Astrocyte (in vitro differentiated cells and primary cell): ENCODE measurements at regions not wholly inside any gene's neighbourhood (a gene's known extent, or its start where the extent isn't known, plus 50 kb on each side); places are given as distances from the start of the nearest gene placed in this dataset.
A peak's percentile ranks its signal among the peaks of the same experiment; 100 is the strongest.

Source experiments
- DNase-seq: peaks from one replicate; pipeline ENCODE4 v3.0.0-alpha.2; 2010; ENCODE audit warnings: low read depth
- FAIRE-seq: peaks from 2 replicates; lab custom pipeline; 2011; peaks lifted over from hg19 to GRCh38; lab: Jason Lieb, UNC
- H2AFZ ChIP-seq: 2 replicates; pipeline ENCODE4 v1.6.0; 2012; ENCODE audit warnings: low read depth, low read length, inconsistent platforms
- H3K27ac ChIP-seq: 2 replicates; pipeline ENCODE4 v1.5.1; 2011; ENCODE audit warnings: low read depth, low read length, inconsistent platforms
- H3K27me3 ChIP-seq: 2 replicates; pipeline ENCODE4 v1.6.0; 2011; ENCODE audit warnings: low read length, inconsistent platforms; ENCODE audit not compliant: insufficient read depth
- H3K36me3 ChIP-seq: 2 replicates; pipeline ENCODE4 v1.5.1; 2011; ENCODE audit warnings: low read length, inconsistent platforms; ENCODE audit not compliant: insufficient read depth
- H3K4me1 ChIP-seq: 2 replicates; pipeline ENCODE4 v1.5.1; 2011; ENCODE audit warnings: low read length, inconsistent platforms; ENCODE audit not compliant: insufficient read depth
- H3K4me2 ChIP-seq: 2 replicates; pipeline ENCODE4 v1.6.0; 2012; ENCODE audit warnings: low read length, inconsistent platforms
- H3K4me3 ChIP-seq: 2 replicates; pipeline ENCODE4 v1.5.1; 2011; ENCODE audit warnings: low read depth, mild to moderate bottlenecking, low read length, inconsistent platforms; ENCODE audit not compliant: insufficient read depth
- H3K79me2 ChIP-seq: 2 replicates; pipeline ENCODE4 v1.6.0; 2012; ENCODE audit warnings: mild to moderate bottlenecking, low read length, inconsistent platforms; ENCODE audit not compliant: insufficient read depth
- H3K9ac ChIP-seq: 2 replicates; pipeline ENCODE4 v1.6.0; 2012; ENCODE audit warnings: mild to moderate bottlenecking, low read length, inconsistent platforms
- H3K9me3 ChIP-seq: 2 replicates; pipeline ENCODE4 v1.5.1; 2012; ENCODE audit warnings: low read depth, mild to moderate bottlenecking, low read length, inconsistent platforms; ENCODE audit not compliant: insufficient read depth
- H4K20me1 ChIP-seq: 2 replicates; pipeline ENCODE4 v1.6.0; 2012; ENCODE audit warnings: low read length, inconsistent platforms; ENCODE audit not compliant: insufficient read depth
- H3K27ac Mint-ChIP-seq: one replicate; pipeline ENCODE4 v1.8.0; 2021; ENCODE audit warnings: mild to moderate bottlenecking, mixed read lengths; ENCODE audit not compliant: unreplicated experiment
- H3K27me3 Mint-ChIP-seq: one replicate; pipeline ENCODE4 v1.8.0; 2021; ENCODE audit warnings: low read depth, mixed read lengths; ENCODE audit not compliant: unreplicated experiment
- H3K36me3 Mint-ChIP-seq: one replicate; pipeline ENCODE4 v1.8.0; 2021; ENCODE audit warnings: low read depth, mixed read lengths; ENCODE audit not compliant: unreplicated experiment
- H3K4me1 Mint-ChIP-seq: one replicate; pipeline ENCODE4 v1.8.0; 2021; ENCODE audit warnings: low read depth, mixed read lengths; ENCODE audit not compliant: unreplicated experiment
- H3K4me3 Mint-ChIP-seq: one replicate; pipeline ENCODE4 v1.8.0; 2021; ENCODE audit warnings: mild to moderate bottlenecking, moderate library complexity, mixed read lengths; ENCODE audit not compliant: unreplicated experiment
- H3K9me3 Mint-ChIP-seq: one replicate; pipeline ENCODE4 v1.8.0; 2021; ENCODE audit warnings: mild to moderate bottlenecking, mixed read lengths; ENCODE audit not compliant: unreplicated experiment
- EZH2 ChIP-seq: IDR thresholded peaks from 2 replicates; pipeline ENCODE4 v1.6.1; 2012; ENCODE audit warnings: mild to moderate bottlenecking, low read length, inconsistent platforms; ENCODE audit not compliant: insufficient read depth
- TF ChIP-seq, protein P1 (sequence below): IDR thresholded peaks from 2 replicates; pipeline ENCODE4 v1.5.1; 2011; ENCODE audit warnings: low read depth, mild to moderate bottlenecking, inconsistent platforms, low read length, moderate library complexity; ENCODE audit not compliant: insufficient read depth

DNA sequence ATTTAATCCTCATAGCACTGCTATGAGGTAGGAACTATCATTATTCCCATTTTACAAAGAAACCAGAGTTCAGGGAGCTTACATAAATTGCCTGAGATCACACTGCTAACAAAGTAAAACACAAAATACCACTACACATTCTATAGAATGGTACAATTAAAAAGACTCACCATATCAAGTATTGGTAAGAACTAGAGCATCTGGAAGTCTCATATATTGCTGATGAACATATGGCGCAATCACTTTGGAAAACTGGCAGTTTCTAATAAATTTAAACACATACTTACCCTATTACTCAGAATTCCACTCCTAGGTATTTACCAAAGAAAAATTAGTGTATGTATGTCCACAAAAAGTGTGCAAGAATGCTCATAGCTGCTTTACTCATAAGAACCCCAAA, 261.5 kb downstream of the RRAGC start:
- no peaks in the 10 kb centered on the region for H3K4me1 ChIP-seq
- TF ChIP-seq, protein P1, sequence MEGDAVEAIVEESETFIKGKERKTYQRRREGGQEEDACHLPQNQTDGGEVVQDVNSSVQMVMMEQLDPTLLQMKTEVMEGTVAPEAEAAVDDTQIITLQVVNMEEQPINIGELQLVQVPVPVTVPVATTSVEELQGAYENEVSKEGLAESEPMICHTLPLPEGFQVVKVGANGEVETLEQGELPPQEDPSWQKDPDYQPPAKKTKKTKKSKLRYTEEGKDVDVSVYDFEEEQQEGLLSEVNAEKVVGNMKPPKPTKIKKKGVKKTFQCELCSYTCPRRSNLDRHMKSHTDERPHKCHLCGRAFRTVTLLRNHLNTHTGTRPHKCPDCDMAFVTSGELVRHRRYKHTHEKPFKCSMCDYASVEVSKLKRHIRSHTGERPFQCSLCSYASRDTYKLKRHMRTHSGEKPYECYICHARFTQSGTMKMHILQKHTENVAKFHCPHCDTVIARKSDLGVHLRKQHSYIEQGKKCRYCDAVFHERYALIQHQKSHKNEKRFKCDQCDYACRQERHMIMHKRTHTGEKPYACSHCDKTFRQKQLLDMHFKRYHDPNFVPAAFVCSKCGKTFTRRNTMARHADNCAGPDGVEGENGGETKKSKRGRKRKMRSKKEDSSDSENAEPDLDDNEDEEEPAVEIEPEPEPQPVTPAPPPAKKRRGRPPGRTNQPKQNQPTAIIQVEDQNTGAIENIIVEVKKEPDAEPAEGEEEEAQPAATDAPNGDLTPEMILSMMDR, result no peak
- no peak for TF ChIP-seq EZH2
- FAIRE-seq, result no peak
- no peaks in the 10 kb centered on the region for H3K36me3 ChIP-seq
- H3K36me3 Mint-ChIP-seq, result no peaks in the 10 kb centered on the region
- H3K4me3 ChIP-seq, result no peak overlapping the region
- H3K9ac ChIP-seq, result no peak overlapping the region
- H3K27ac Mint-ChIP-seq, result no peak overlapping the region
- no peaks in the 10 kb centered on the region for H4K20me1 ChIP-seq
- H3K9me3 Mint-ChIP-seq, result peaks cover 27% of the 10 kb centered on the region
- no peak overlapping the region for H3K27ac ChIP-seq
- no peak for DNase-seq
- H3K4me2 ChIP-seq, result no peak overlapping the region
- peaks cover 23% of the 10 kb centered on the region for H3K27me3 Mint-ChIP-seq
- no peak overlapping the region for H3K4me3 Mint-ChIP-seq
- H3K9me3 ChIP-seq, result peaks cover 3% of the 10 kb centered on the region
- H3K4me1 Mint-ChIP-seq, result peaks cover 3% of the 10 kb centered on the region
- H3K79me2 ChIP-seq, result no peaks in the 10 kb centered on the region
- H2AFZ ChIP-seq, result no peak overlapping the region
- peaks cover 2% of the 10 kb centered on the region for H3K27me3 ChIP-seq

DNA sequence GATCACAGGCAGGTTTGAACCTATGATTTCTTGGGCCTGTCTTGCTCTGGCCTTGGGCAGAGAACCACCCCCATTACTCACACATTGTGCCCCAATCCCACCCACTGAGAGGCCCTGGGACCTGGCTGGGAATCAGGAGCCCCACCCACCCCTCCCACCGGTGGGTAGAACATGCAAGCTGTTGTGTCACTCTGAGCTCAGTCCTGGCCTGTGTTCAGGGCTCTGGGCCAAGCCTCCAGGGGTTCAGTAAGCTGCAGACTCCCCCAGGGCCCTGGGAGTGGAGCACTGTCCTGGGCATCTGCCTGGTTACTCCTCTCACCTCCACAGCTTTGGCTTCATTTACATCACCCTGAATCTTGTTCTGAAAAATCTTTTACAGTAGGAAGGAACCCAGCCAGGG, 270.5 kb downstream of the RRAGC start:
- Histone ChIP-seq H3K4me2 (no peak overlapping the region), H3K9me3 (no peaks in the 10 kb centered on the region), H3K4me1 (no peaks in the 10 kb centered on the region), H3K79me2 (no peaks in the 10 kb centered on the region), H2AFZ (no peak overlapping the region), H3K36me3 (no peaks in the 10 kb centered on the region), H4K20me1 (no peaks in the 10 kb centered on the region), H3K27ac (no peak overlapping the region), H3K27me3 (no peaks in the 10 kb centered on the region), H3K4me3 (no peak overlapping the region), H3K9ac (no peak overlapping the region)
- peaks cover 32% of the 10 kb centered on the region for H3K9me3 Mint-ChIP-seq
- peaks cover 5% of the 10 kb centered on the region for H3K4me1 Mint-ChIP-seq
- TF ChIP-seq, protein P1, result no peak
- no peak for TF ChIP-seq EZH2
- DNase-seq (peak; percentile 21), FAIRE-seq (no peak)
- no peaks in the 10 kb centered on the region for H3K36me3 Mint-ChIP-seq
- H3K4me3 Mint-ChIP-seq, result no peak overlapping the region
- H3K27me3 Mint-ChIP-seq, result peaks cover 11% of the 10 kb centered on the region
- H3K27ac Mint-ChIP-seq, result no peak overlapping the region

DNA sequence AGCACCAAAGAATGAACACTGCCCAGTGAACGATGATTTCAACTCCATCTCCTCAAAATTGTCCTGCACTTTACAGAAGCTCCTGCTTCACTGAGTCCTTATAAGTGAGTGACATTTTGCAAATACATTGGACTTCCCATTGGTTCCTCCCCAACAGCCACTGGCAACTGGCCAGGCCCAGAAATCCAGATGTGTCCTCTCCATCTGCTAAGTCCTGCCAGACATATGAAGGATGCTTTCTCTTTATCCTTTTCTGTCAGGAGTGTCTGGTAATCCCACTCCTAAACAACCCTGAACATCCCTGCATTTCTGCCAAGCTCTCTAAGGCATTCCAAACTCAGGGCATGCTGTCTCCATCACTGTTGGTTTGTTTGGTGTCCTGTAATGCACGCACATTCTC, 271.8 kb downstream of the RRAGC start:
- H3K27ac Mint-ChIP-seq, result no peak overlapping the region
- H3K36me3 Mint-ChIP-seq, result no peaks in the 10 kb centered on the region
- no peak overlapping the region for H3K4me3 ChIP-seq
- no peaks in the 10 kb centered on the region for H3K4me1 ChIP-seq
- H3K4me2 ChIP-seq, result no peak overlapping the region
- H3K36me3 ChIP-seq, result no peaks in the 10 kb centered on the region
- peaks cover 32% of the 10 kb centered on the region for H3K9me3 Mint-ChIP-seq
- H3K9me3 ChIP-seq, result no peaks in the 10 kb centered on the region
- H3K4me3 Mint-ChIP-seq, result no peak overlapping the region
- H2AFZ ChIP-seq, result no peak overlapping the region
- no peaks in the 10 kb centered on the region for H3K79me2 ChIP-seq
- no peak overlapping the region for H3K9ac ChIP-seq
- TF ChIP-seq EZH2, result no peak
- TF ChIP-seq, protein P1, result no peak
- H3K27ac ChIP-seq, result no peak overlapping the region
- H4K20me1 ChIP-seq, result no peaks in the 10 kb centered on the region
- H3K27me3 ChIP-seq, result no peaks in the 10 kb centered on the region
- DNase-seq, result no peak
- H3K27me3 Mint-ChIP-seq, result peaks cover 13% of the 10 kb centered on the region
- FAIRE-seq, result no peak
- peaks cover 5% of the 10 kb centered on the region for H3K4me1 Mint-ChIP-seq
